Stimulated activated CD4-positive, alpha-beta T cell treated with anti-CD3 and anti-CD28 coated beads, Interleukin-1b, Interleukin-23, amount 100 ng/mL, for 24 hours (primary cell): ENCODE measurements at regions not wholly inside any gene's neighbourhood (a gene's known extent, or its start where the extent isn't known, plus 50 kb on each side); places are given as distances from the start of the nearest gene placed in this dataset.

Source experiments
- DNase-seq, 4 experiments: peaks; one replicate each; pipeline ENCODE4 v3.0.0-alpha.2; 2020; ENCODE audit warnings: low read depth in 4 of 4, low spot score in 1 of 4

GRCh38 chr1:244219149-244219548, 168.1 kb downstream of the ZBTB18 start:
- DNase-seq = no peak

GRCh38 chr1:244219802-244220201, 168.7 kb downstream of the ZBTB18 start:
- no peak for DNase-seq

GRCh38 chr1:244220410-244220809, 169.3 kb downstream of the ZBTB18 start:
- DNase-seq = no peak

- no peak for DNase-seq
These were observed 170.9 kb downstream of the ZBTB18 start for GRCh38 chr1:244221991-244222390.

GRCh38 chr1:244224487-244225430, 173.7 kb downstream of the ZBTB18 start:
- no peak for DNase-seq

GRCh38 chr1:244226435-244226834, 175.4 kb downstream of the ZBTB18 start:
- DNase-seq = no peak

GRCh38 chr1:244230470-244230869, 179.4 kb downstream of the ZBTB18 start:
- DNase-seq = no peak

- no peak for DNase-seq
These were observed 180.1 kb downstream of the ZBTB18 start for GRCh38 chr1:244231193-244231571.

GRCh38 chr1:244231572-244232315, 180.7 kb downstream of the ZBTB18 start:
- no peak for DNase-seq

GRCh38 chr1:244234009-244234643, 183.0 kb downstream of the ZBTB18 start:
- DNase-seq = no peak

GRCh38 chr1:244235157-244235556, 184.1 kb downstream of the ZBTB18 start:
- DNase-seq = no peak

- DNase-seq = no peak
These were observed 185.0 kb downstream of the ZBTB18 start for GRCh38 chr1:244236101-244236500.

- no peak for DNase-seq
These were observed 185.6 kb downstream of the ZBTB18 start for GRCh38 chr1:244236721-244237120.

- DNase-seq = no peak
These were observed 186.4 kb downstream of the ZBTB18 start for GRCh38 chr1:244237445-244237844.

GRCh38 chr1:244239261-244239770, 188.2 kb downstream of the ZBTB18 start:
- no peak for DNase-seq

- DNase-seq = no peak
These were observed 190.4 kb downstream of the ZBTB18 start for GRCh38 chr1:244241438-244241837.

- no peak for DNase-seq
These were observed 191.4 kb downstream of the ZBTB18 start for GRCh38 chr1:244242446-244242845.

GRCh38 chr1:244246334-244246733, 195.3 kb downstream of the ZBTB18 start:
- DNase-seq = no peak

GRCh38 chr1:244248426-244248825, 197.3 kb downstream of the ZBTB18 start:
- DNase-seq = no peak

- DNase-seq = no peak
These were observed 199.5 kb downstream of the ADSS2 start for GRCh38 chr1:244252211-244252610.

- DNase-seq = no peak
These were observed 197.2 kb downstream of the ADSS2 start for GRCh38 chr1:244254467-244254866.
